GM23248 (cell line): ENCODE measurements at regions not wholly inside any gene's neighbourhood (a gene's known extent, or its start where the extent isn't known, plus 50 kb on each side); places are given as distances from the start of the nearest gene placed in this dataset.

Experiments
- DNase-seq: peaks from one replicate; pipeline ENCODE4 v3.0.0-alpha.2; 2015
- H2AFZ ChIP-seq: fragments of 200-600 bp; sonication (generic); 2 replicates; pipeline ENCODE4 v1.6.1; 2016; ENCODE audit warnings: antibody characterized with exemption
- H3F3A ChIP-seq: fragments of 200-600 bp; sonication (generic); 2 replicates; pipeline ENCODE4 v1.6.1; 2016; ENCODE audit warnings: mild to moderate bottlenecking, antibody characterized with exemption, mixed run types; ENCODE audit not compliant: insufficient read depth
- H3K27ac ChIP-seq: fragments of 200-600 bp; sonication (generic); 2 replicates; pipeline ENCODE4 v1.5.1; 2016; ENCODE audit warnings: mild to moderate bottlenecking
- H3K27me3 ChIP-seq: fragments of 200-600 bp; sonication (generic); replicated peaks from 2 replicates; pipeline ENCODE4 v1.6.1; 2016; ENCODE audit warnings: mild to moderate bottlenecking; ENCODE audit not compliant: insufficient read depth
- H3K36me3 ChIP-seq: fragments of 200-600 bp; sonication (generic); 2 replicates; pipeline ENCODE4 v1.6.1; 2016; ENCODE audit warnings: low read depth, mild to moderate bottlenecking
- H3K4me1 ChIP-seq: fragments of 200-600 bp; sonication (generic); 2 replicates; pipeline ENCODE4 v1.6.1; 2016; ENCODE audit warnings: mild to moderate bottlenecking; ENCODE audit not compliant: insufficient read depth
- H3K4me2 ChIP-seq: fragments of 200-600 bp; sonication (generic); one replicate; pipeline ENCODE4 v1.6.1; 2016; ENCODE audit warnings: mild to moderate bottlenecking; ENCODE audit not compliant: unreplicated experiment
- H3K4me3 ChIP-seq: fragments of 200-600 bp; sonication (generic); 2 replicates; pipeline ENCODE4 v1.5.1; 2016; ENCODE audit warnings: mild to moderate bottlenecking
- H3K79me2 ChIP-seq: fragments of 200-600 bp; sonication (generic); 2 replicates; pipeline ENCODE4 v1.6.1; 2016; ENCODE audit warnings: mild to moderate bottlenecking; ENCODE audit not compliant: insufficient read depth
- H3K9ac ChIP-seq: fragments of 200-600 bp; sonication (generic); 2 replicates; pipeline ENCODE4 v1.6.1; 2016; ENCODE audit warnings: mild to moderate bottlenecking
- H3K9me2 ChIP-seq: fragments of 200-600 bp; sonication (generic); 2 replicates; pipeline ENCODE4 v1.6.1; 2016; ENCODE audit warnings: mixed run types, mild to moderate bottlenecking, moderate library complexity; ENCODE audit not compliant: insufficient read depth
- H3K9me3 ChIP-seq: fragments of 200-600 bp; sonication (generic); one replicate; pipeline ENCODE4 v1.6.1; 2017; ENCODE audit warnings: low read depth
- H4K20me1 ChIP-seq: fragments of 200-600 bp; sonication (generic); 2 replicates; pipeline ENCODE4 v1.6.0; 2016; ENCODE audit not compliant: insufficient read depth
- EZH2 ChIP-seq: fragments of 200-600 bp; sonication (generic); IDR thresholded peaks from 2 replicates; pipeline ENCODE4 v1.6.1; 2018; ENCODE audit warnings: antibody characterized with exemption, mild to moderate bottlenecking; ENCODE audit not compliant: insufficient read depth, poor library complexity, severe bottlenecking
- EZH2phosphoT487 ChIP-seq: fragments of 200-600 bp; sonication (generic); IDR thresholded peaks from 2 replicates; pipeline ENCODE4 v1.6.1; 2018; ENCODE audit warnings: antibody characterized with exemption, moderate library complexity, mild to moderate bottlenecking, low read depth; ENCODE audit not compliant: insufficient read depth
- WGBS, 2 experiments: methylation state at CpG; one replicate each; pipeline ENCODE4 v1.1.6; 2015 to 2017; ENCODE audit warnings: low lambda C conversion rate in 2 of 2, low coverage in 1 of 2; ENCODE audit errors: missing lambda C conversion rate in 2 of 2; 5-methylcytosine and 5-hydroxymethylcytosine counted together
- in situ Hi-C: fragments of 300-500 bp; cut with MboI; formaldehyde crosslinking; loops from 2 replicates; pipeline ENCODE4 v1.15.0; 2020

GRCh38 chr10:44060719-44061118 lies 324.2 kb downstream of the CXCL12 start:
- in situ Hi-C loops, result loop anchor here (10.0 to 25.0 kb wide), 2 partner anchors 324 to 802 kb away; partner anchors contain the start of gene CXCL12
- 90 to 97% methylated on average over 2 of the region's 2 CpGs for WGBS, 2 experiments
- TF ChIP-seq EZH2 (no peak), EZH2phosphoT487 (no peak)

GRCh38 chr10:44060221-44060620 lies 324.7 kb downstream of the CXCL12 start:
- no peak overlapping the region for H2AFZ ChIP-seq
- H3K4me2 ChIP-seq, result no peak overlapping the region
- H3F3A ChIP-seq, result no peaks in the 10 kb centered on the region
- H3K27me3 ChIP-seq, result no peaks in the 10 kb centered on the region
- no peaks in the 10 kb centered on the region for H3K36me3 ChIP-seq
- H3K27ac ChIP-seq, result no peak overlapping the region
- H3K9me3 ChIP-seq, result no peaks in the 10 kb centered on the region
- in situ Hi-C loops, result loop anchor here (10.0 to 25.0 kb wide), 2 partner anchors 325 to 802 kb away; partner anchors contain the start of gene CXCL12
- no peak for DNase-seq
- no peak overlapping the region for H3K4me3 ChIP-seq
- no peaks in the 10 kb centered on the region for H3K79me2 ChIP-seq
- no peak for TF ChIP-seq EZH2phosphoT487
- TF ChIP-seq EZH2, result no peak
- 11 to 17% methylated on average over 2 of the region's 2 CpGs for WGBS, 2 experiments
- H3K9me2 ChIP-seq, result no peaks in the 10 kb centered on the region
- H3K9ac ChIP-seq, result no peak overlapping the region
- H4K20me1 ChIP-seq, result no peaks in the 10 kb centered on the region
- no peaks in the 10 kb centered on the region for H3K4me1 ChIP-seq

More at GRCh38 chr10:44060719-44061118, 324.2 kb downstream of the CXCL12 start:
- Histone ChIP-seq H3K36me3 (no peaks in the 10 kb centered on the region), H3K4me1 (no peaks in the 10 kb centered on the region), H3K4me3 (no peak overlapping the region), H3K9ac (no peak overlapping the region), H3K27me3 (no peaks in the 10 kb centered on the region), H2AFZ (no peak overlapping the region), H3K9me3 (no peaks in the 10 kb centered on the region), H3F3A (no peaks in the 10 kb centered on the region), H3K27ac (no peak overlapping the region), H3K79me2 (no peaks in the 10 kb centered on the region), H3K4me2 (no peak overlapping the region), H3K9me2 (no peaks in the 10 kb centered on the region), H4K20me1 (no peaks in the 10 kb centered on the region)
- DNase-seq, result no peak

DNA sequence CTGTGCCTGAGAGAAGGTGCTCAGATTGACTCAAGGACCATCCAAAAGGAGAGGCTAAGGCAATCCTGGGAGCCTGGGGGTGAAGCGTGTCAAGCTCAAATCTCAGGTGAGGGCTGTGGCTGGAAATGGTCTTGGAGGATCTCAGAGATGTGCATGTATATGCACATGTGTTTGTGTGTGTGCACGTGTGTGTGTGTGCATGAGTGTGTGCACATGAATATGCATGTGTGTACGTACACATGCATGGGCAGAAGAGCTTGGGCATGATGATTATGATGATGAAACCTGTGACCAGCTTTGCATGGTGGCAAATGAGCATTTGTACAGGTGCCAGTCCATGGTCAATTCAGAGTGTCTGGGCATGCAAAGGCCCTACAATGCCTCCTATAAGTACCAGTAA lies 326.6 kb downstream of the CXCL12 start:
- H3K4me3 ChIP-seq, result no peak overlapping the region
- H2AFZ ChIP-seq, result no peak overlapping the region
- no peaks in the 10 kb centered on the region for H3K79me2 ChIP-seq
- no peaks in the 10 kb centered on the region for H3F3A ChIP-seq
- no peak overlapping the region for H3K9ac ChIP-seq
- 77 to 84% methylated on average over 3 of the region's 3 CpGs for WGBS, 2 experiments
- H3K4me1 ChIP-seq, result no peaks in the 10 kb centered on the region
- DNase-seq, result no peak
- in situ Hi-C loops, result loop anchor here (25.0 kb wide), 1 partner anchor 804 kb away; no protein-coding TSS in a partner anchor
- H4K20me1 ChIP-seq, result no peaks in the 10 kb centered on the region
- H3K9me3 ChIP-seq, result no peaks in the 10 kb centered on the region
- H3K27ac ChIP-seq, result no peak overlapping the region
- H3K9me2 ChIP-seq, result no peaks in the 10 kb centered on the region
- no peaks in the 10 kb centered on the region for H3K36me3 ChIP-seq
- no peaks in the 10 kb centered on the region for H3K27me3 ChIP-seq
- H3K4me2 ChIP-seq, result no peak overlapping the region
- TF ChIP-seq EZH2phosphoT487 (no peak), EZH2 (no peak)

GRCh38 chr10:44056967-44057805 lies 327.7 kb downstream of the CXCL12 start:
- Histone ChIP-seq H3K9me2 (no peaks in the 10 kb centered on the region), H3K9me3 (no peaks in the 10 kb centered on the region), H3K27me3 (no peaks in the 10 kb centered on the region), H3K79me2 (no peaks in the 10 kb centered on the region), H3K9ac (no peak overlapping the region), H3K4me3 (no peak overlapping the region), H3K4me1 (peaks cover 4% of the 10 kb centered on the region), H3K4me2 (no peak overlapping the region), H4K20me1 (no peaks in the 10 kb centered on the region), H3K27ac (no peak overlapping the region), H3F3A (peaks cover 3% of the 10 kb centered on the region; the same call in 1 of the 2 replicates), H2AFZ (no peak overlapping the region), H3K36me3 (no peaks in the 10 kb centered on the region)
- TF ChIP-seq EZH2phosphoT487, result no peak
- no peak for TF ChIP-seq EZH2
- WGBS, 2 experiments, result 94 to 96% methylated on average over 27 of the region's 27 CpGs
- no peak for DNase-seq
- in situ Hi-C loops, result loop anchor here (25.0 kb wide), 1 partner anchor 805 kb away; no protein-coding TSS in a partner anchor
